Right renal cortex interstitium (tissue), 3 donors: ENCODE measurements at regions not wholly inside any gene's neighbourhood (a gene's known extent, or its start where the extent isn't known, plus 50 kb on each side); places are given as distances from the start of the nearest gene placed in this dataset.

Source experiments
- DNase-seq, 3 donors: peaks; one replicate each; pipeline ENCODE4 v3.0.0-alpha.2; 2013; ENCODE audit warnings: low read depth in 3 of 3, low spot score in 2 of 3

DNA sequence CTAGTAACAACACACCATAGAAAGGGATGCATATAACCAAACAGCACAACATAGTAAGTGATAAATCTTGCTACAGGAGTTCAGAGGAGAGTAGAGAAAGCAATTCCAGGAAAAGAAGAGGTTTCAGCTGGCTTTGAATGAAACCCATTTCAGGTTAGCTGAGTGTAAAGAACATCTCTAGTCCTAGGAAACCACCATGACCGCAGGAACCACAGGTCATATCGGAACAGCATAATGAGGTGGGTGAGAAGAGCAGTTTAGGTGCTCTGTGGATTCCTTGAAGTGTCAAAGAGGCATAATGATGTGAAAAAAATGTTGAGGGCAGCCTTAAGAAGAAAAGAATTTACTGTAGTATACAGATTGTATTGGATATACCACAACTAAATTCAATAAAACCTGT is 507.5 kb downstream of the MTRR start:
- DNase-seq, result no peak

DNA sequence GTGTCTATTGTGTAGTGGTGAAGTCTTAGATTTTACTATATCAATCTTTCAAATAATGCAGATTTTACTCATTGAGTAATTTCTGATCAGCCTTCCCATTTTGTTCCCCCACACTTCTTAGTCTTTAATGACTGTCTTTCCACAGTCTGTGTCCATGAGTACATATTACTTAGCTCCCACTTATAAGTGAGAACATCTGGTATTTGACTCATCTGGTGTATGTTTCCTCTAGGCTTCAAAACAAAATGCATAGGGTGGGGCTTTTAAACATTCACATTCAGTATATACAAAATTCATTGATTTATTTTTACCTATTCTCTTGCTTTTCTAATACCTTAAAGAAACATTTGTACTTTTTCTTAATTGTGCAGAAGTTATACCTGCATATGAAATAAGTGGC is 513.0 kb downstream of the MTRR start:
- no peak for DNase-seq

DNA sequence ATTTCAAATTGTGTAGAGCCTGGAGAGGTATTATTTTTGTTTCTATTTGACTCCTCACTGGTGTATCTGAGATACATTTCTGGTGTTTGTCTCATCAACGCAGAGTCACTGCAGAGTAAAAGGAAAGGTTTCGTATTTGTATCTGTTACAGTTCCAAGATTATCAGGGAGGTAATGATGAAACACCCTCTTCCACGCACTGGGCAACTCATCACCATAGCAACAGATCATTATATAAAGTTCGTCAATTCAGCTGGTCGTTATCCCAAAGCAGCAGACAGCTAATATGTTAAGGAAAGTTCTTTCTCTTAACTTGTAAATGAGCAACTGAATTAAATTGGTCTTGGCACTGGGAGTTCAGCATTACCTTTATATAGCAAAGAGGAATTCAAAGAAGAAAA is 513.5 kb downstream of the MTRR start:
- DNase-seq, result no peak

DNA sequence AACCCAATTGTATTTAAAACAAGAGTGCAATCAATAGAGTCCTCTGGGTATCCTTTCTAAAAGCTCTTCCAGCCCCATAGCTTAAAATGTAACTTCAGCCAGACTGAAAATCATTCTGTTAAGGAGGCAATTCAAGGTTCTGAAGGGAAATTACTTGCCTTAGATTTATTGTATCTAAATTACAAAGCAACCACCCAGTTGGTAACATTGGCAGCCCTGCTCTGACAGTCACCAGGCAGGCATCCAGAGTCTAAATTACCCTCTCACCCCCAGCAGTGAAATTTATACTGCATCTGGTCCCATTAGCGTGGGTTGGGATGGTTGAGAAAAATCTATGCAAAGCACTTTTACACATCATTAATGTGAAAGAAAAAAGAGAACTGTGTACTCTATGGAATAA is 514.7 kb downstream of the MTRR start:
- no peak for DNase-seq

GRCh38 chr5:8386719-8387288 is 517.9 kb downstream of the MTRR start:
- no peak for DNase-seq

DNA sequence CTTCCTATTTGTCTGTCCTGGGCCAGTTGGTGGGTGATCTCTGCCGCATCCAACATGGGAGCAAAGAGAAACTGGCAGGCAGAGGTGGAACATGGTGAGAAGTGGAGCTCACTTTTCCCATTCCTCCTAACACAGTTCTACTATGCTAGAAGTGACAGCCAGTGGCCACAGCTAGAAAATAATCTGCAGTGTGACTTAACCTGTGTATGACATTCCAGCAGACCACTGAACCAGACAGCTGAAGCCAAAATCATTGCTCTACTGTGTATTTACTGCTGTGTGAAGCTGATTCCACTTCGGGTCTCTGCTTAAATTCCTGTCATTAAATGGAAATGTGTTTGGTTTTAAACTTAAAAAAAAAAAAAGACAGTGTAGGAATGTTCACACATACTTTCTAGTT is 523.0 kb downstream of the MTRR start:
- peak in 1 of 3 donors; percentile 49 for DNase-seq

DNA sequence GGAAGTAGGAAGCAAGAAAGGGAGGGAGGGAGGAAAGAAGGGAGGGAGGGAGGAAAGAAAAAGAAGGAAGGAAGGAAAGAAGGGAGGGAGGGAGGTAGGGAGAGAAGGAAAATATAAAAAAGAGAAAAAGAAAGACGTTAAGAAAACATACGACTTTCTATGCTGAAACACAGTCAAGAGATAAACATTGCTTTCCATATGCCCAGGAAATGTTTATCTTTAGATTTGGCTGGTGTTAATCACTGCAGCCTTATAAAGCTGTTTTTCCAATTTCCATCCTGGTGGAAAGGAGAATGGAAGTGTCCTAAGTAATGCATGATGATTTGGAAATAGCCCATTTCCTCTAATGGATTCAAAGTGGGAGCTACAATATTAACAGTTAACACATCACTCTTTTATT is 524.3 kb downstream of the MTRR start:
- no peak for DNase-seq

DNA sequence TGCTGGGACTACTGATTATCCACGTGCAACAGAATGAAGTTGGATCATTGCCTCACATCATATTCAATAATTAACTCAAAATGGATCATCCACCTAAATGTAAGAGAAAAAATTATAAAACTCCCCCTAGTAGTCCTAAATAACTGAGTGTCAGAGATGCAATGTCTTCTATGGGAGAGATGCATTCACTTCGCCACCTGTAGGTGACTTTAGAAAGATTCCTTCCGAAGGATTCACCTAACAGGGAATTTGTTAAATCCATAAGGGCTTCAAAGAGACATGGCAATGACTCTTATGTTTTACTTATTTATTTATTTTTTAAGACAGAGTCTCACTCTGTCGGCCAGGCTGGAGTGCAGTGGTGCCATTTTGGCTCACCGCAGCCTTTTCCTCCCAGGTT is 526.0 kb downstream of the MTRR start:
- no peak for DNase-seq

GRCh38 chr5:8396246-8396645 is 527.3 kb downstream of the MTRR start:
- no peak for DNase-seq

- DNase-seq, result no peak
Observed at GRCh38 chr5:8396756-8397155, 527.8 kb downstream of the MTRR start.

DNA sequence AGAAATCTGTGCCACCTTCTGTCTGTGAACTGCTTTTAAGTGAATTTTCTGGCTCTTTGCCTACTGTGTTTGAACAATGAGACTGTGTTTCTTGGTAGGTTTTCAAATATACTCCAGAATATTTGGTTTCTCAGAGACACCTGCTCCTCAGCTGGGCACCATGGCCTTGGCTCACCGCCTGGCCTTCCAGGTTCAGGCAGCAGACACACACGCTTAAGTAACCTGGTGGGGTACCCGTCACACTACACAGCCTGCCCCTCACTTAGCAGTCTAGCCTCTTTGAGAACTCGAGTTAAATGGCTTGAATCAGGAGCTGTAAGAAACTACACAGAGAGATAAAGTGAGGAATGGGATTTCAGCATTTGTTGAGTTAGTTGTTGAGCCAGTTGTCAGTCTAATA is 530.5 kb downstream of the MTRR start:
- no peak for DNase-seq

DNA sequence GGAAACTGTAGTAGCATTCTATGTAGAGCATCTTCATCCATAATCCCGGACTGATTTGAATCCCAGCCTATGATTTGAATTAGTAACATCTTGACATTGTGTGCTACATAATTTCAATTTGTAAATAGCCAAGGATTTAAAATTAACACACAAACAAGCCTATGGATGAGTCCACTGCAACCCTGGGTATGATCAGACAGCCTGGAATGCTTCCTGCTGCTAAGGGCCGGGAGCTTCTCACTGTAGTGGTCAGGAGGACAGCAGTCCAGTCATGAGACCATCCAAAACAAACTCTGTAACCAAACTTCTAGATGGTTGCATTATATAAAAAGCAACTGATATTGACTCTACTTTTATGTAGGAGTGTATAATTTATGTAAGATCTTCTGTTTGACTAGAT is 539.3 kb downstream of the MTRR start:
- DNase-seq, result no peak

- no peak for DNase-seq
Observed at GRCh38 chr5:8410618-8411017, 541.7 kb downstream of the MTRR start.

DNA sequence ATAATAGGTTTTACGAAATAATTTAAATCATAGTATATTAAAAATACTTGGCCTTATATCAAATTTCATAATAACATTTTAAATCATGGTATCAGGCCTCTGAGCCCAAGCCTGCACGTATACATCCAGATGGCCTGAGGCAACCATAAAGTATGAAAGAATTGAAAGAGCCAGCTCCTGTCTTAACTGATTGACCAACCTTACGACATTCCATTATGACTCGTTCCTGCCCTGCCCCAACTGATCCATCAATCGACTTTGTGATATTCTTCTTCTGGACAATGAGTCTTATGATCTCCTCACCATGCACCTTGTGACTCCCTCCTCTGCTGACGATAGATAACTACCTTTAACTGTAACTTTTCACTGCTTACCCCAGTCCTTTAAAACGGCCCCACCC is 545.0 kb downstream of the MTRR start:
- DNase-seq, result no peak

GRCh38 chr5:8417316-8418048 is 548.5 kb downstream of the MTRR start:
- DNase-seq, result no peak

DNA sequence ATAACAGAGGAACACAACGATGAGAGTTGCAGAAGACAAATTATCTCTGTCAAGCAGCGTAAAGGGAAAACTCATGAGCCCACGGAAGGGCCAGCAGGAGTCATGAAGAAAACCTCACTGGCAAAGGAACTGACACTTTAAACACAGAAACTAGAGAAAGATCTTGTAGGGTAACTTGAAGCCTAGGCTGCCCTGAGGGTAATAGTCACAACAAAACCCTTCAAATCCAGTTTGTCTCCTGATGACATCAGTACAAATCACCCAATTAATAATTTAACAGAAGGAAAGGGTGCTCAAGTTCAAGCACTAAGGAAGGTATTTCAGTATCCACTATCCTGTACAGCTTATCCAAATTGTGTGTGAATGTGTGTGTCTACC is 549.1 kb downstream of the MTRR start:
- no peak for DNase-seq

GRCh38 chr5:8429778-8430758 is 561.1 kb downstream of the MTRR start:
- no peak for DNase-seq

GRCh38 chr5:8434501-8434900 is 565.6 kb downstream of the MTRR start:
- DNase-seq, result no peak

- no peak for DNase-seq
Observed at GRCh38 chr5:8436924-8437323, 568.0 kb downstream of the MTRR start.

DNA sequence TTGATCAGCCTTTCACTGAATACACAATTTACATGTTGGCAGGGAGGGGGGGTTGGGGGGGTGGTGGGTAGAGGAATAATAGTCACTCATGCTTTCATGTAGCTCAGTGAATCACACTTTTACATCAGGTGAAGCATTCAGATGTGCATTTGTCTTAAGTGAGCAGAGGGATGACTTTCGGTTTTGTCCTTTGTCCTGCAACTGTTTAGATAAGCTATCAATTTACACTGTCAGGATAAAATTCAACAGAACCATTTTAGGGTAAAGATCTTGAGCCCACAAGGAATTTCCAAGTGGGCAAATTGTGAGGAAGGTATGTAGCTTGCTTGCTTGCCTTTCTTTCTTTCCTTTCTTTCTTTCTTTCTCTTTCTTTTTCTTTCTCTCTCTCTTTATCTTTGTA is 576.2 kb downstream of the MTRR start:
- no peak for DNase-seq

DNA sequence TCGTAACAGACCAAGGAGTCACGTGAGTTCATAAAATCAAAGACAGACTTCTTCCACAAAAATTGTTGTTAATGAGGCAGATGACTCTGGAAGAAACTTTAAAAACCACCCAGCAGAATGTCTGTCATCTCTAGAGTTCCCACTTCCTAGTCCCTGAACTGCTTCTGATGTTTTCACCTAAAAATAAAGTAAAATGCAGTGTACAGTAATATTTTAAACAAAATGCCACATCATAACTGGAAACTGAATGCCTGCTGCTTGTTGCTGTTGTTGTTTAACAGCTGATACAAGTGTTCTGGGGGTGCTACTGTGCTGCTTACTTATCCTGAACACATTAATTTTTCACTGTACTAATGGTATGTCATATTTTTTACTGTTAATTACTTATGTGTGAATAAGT is 577.2 kb downstream of the MTRR start:
- DNase-seq, result no peak

- no peak for DNase-seq
Observed at GRCh38 chr5:8456846-8457186, 587.9 kb downstream of the MTRR start.
